Lung (tissue), 11 donors: ENCODE measurements at regions not wholly inside any gene's neighbourhood (a gene's known extent, or its start where the extent isn't known, plus 50 kb on each side); places are given as distances from the start of the nearest gene placed in this dataset.

Experiments
- ATAC-seq: fragments of 200-7000 bp; cut with Tn5 transposase; one replicate; pipeline ENCODE4 v1.9.1; 2020; ENCODE audit warnings: moderate number of reproducible peaks; ENCODE audit not compliant: insufficient read depth, low FRiP score
- DNase-seq, 3 donors: peaks; one replicate each; pipeline ENCODE4 v3.0.0-alpha.2; 2013 to 2017
- H3K27ac ChIP-seq, 2 donors: one replicate each; pipeline ENCODE4 v1.5.1; 2013; ENCODE audit warnings: mild to moderate bottlenecking in 2 of 2, moderate library complexity in 2 of 2, control low read depth in 1 of 2, inconsistent platforms in 1 of 2, low read depth in 1 of 2, low read length in 1 of 2
- H3K27me3 ChIP-seq, 3 donors: one replicate each; pipeline ENCODE4 v1.5.1; 2013; ENCODE audit warnings: low read length in 2 of 3; ENCODE audit not compliant: control insufficient read depth in 3 of 3, insufficient read depth in 3 of 3
- H3K36me3 ChIP-seq, 4 donors: one replicate each; pipeline ENCODE4 v1.5.1; 2013; ENCODE audit warnings: low read length in 4 of 4, mild to moderate bottlenecking in 1 of 4, moderate library complexity in 1 of 4; ENCODE audit not compliant: control insufficient read depth in 4 of 4, insufficient read depth in 4 of 4
- H3K4me1 ChIP-seq, 5 donors: one replicate each; pipeline ENCODE4 v1.5.1; 2013; ENCODE audit warnings: low read length in 5 of 5, mild to moderate bottlenecking in 2 of 5, moderate library complexity in 1 of 5; ENCODE audit not compliant: control insufficient read depth in 5 of 5, insufficient read depth in 5 of 5
- H3K4me3 ChIP-seq: one replicate; pipeline ENCODE4 v1.5.1; 2013; ENCODE audit warnings: mild to moderate bottlenecking, control low read depth, moderate library complexity
- H3K9ac ChIP-seq, 2 donors: one replicate each; pipeline ENCODE4 v1.5.1; 2013; ENCODE audit warnings: low read length in 2 of 2, control low read depth in 1 of 2; ENCODE audit not compliant: insufficient read depth in 1 of 2
- H3K9me3 ChIP-seq, 4 donors: one replicate each; pipeline ENCODE4 v1.5.1; 2013; ENCODE audit warnings: low read length in 3 of 4, mild to moderate bottlenecking in 1 of 4, moderate library complexity in 1 of 4; ENCODE audit not compliant: control insufficient read depth in 4 of 4, insufficient read depth in 3 of 4
- CTCF ChIP-seq: IDR thresholded peaks from 2 replicates; pipeline ENCODE4 v1.5.1; 2012; ENCODE audit warnings: mild to moderate bottlenecking; ENCODE audit errors: control extremely low read depth, extremely low read depth
- WGBS, 2 donors: extraction: QIAGEN DNeasy Blood & Tissue Kit; methylation state at CpG; one replicate each; pipeline ENCODE4 v1.1.7; 2013; 5-methylcytosine and 5-hydroxymethylcytosine counted together
- donor health status: control.
- donor health status: control.
- donor health status: Bipolar disorder and iron deficiency.
- donor health status: healthy.
- donor health status: DM: yes; HTN: yes; CAD: no.

- ATAC-seq (no peak), DNase-seq (peak in 2 of 3 donors; percentile 32 to 58)
- Histone ChIP-seq H3K36me3 (no peaks in the 10 kb centered on the region), H3K9ac (no peak overlapping the region), H3K27ac (no peak overlapping the region), H3K4me1 (peaks cover 0 to 4% (median 0%) of the 10 kb centered on the region in 5 donors), H3K27me3 (no peaks in the 10 kb centered on the region), H3K4me3 (no peak overlapping the region), H3K9me3 (no peaks in the 10 kb centered on the region)
- 84 to 91% methylated on average over 4 of the region's 4 CpGs for WGBS, 2 donors
- no peak for TF ChIP-seq CTCF
Observed at GRCh38 chr5:74567411-74567995, 73.0 kb downstream of the ENC1 start.

- no peaks in the 10 kb centered on the region for H3K27me3 ChIP-seq
- no peaks in the 10 kb centered on the region for H3K9me3 ChIP-seq
- no peak overlapping the region for H3K4me3 ChIP-seq
- no peak for DNase-seq
- no peak overlapping the region for H3K27ac ChIP-seq
- no peak for ATAC-seq
- H3K9ac ChIP-seq: no peak overlapping the region
- TF ChIP-seq CTCF: no peak
- H3K4me1 ChIP-seq: no peaks in the 10 kb centered on the region
- 65% methylated on average over 5 of the region's 5 CpGs for WGBS, 2 donors
- H3K36me3 ChIP-seq: no peaks in the 10 kb centered on the region
Observed at GRCh38 chr5:74562122-74562521, 78.4 kb downstream of the ENC1 start.

- DNase-seq: no peak
- no peaks in the 10 kb centered on the region for H3K36me3 ChIP-seq
- ATAC-seq: no peak
- no peaks in the 10 kb centered on the region for H3K4me1 ChIP-seq
- H3K9ac ChIP-seq: no peak overlapping the region
- H3K9me3 ChIP-seq: no peaks in the 10 kb centered on the region
- H3K4me3 ChIP-seq: no peak overlapping the region
- H3K27me3 ChIP-seq: no peaks in the 10 kb centered on the region
- H3K27ac ChIP-seq: no peak overlapping the region
- no peak for TF ChIP-seq CTCF
Observed at GRCh38 chr5:74560245-74560644, 80.3 kb downstream of the ENC1 start.
